Tibial nerve (tissue), 4 donors: ENCODE measurements at regions not wholly inside any gene's neighbourhood (a gene's known extent, or its start where the extent isn't known, plus 50 kb on each side); places are given as distances from the start of the nearest gene placed in this dataset.

Experiments used
- DNase-seq, 2 donors: peaks; one replicate each; pipeline ENCODE4 v3.0.0-alpha.2; 2019; ENCODE audit warnings: low spot score in 2 of 2
- H3K27ac ChIP-seq, 4 donors: fragments of 200-600 bp; sonication (generic) in 3 of 4; one replicate each; pipeline ENCODE4 v1.5.1; 2017 to 2019; ENCODE audit warnings: mild to moderate bottlenecking in 1 of 4
- H3K27me3 ChIP-seq, 2 donors: fragments of 200-600 bp; sonication (generic) in 1 of 2; one replicate each; pipeline versions ENCODE4 v1.5.1 to v1.6.0; 2017 to 2019
- H3K36me3 ChIP-seq, 3 donors: fragments of 200-600 bp; sonication (generic); one replicate each; pipeline ENCODE4 v1.5.1; 2018 to 2019
- H3K4me1 ChIP-seq, 4 donors: fragments of 200-600 bp; sonication (generic) in 3 of 4; one replicate each; pipeline ENCODE4 v1.5.1; 2017 to 2019
- H3K4me3 ChIP-seq, 4 donors: fragments of 200-600 bp; sonication (generic) in 3 of 4; one replicate each; pipeline ENCODE4 v1.5.1; 2017 to 2019; ENCODE audit warnings: mild to moderate bottlenecking in 1 of 4, moderate library complexity in 1 of 4
- H3K9me3 ChIP-seq, 4 donors: fragments of 200-600 bp; sonication (generic) in 3 of 4; one replicate each; pipeline ENCODE4 v1.5.1; 2017 to 2019
- EP300 ChIP-seq, 2 donors: sonication (generic); formaldehyde crosslinking; IDR thresholded peaks; one replicate each; pipeline ENCODE4 v1.6.1; 2017; ENCODE audit warnings: antibody characterized with exemption in 2 of 2, mild to moderate bottlenecking in 1 of 2
- POLR2A ChIP-seq, 2 donors: fragments of 450-650 bp; IDR thresholded peaks; one replicate each; pipeline ENCODE4 v1.6.1; 2017; ENCODE audit warnings: antibody characterized with exemption in 2 of 2, mild to moderate bottlenecking in 2 of 2, moderate library complexity in 2 of 2
- WGBS, 2 donors: methylation state at CpG; one replicate each; pipeline ENCODE4 v1.1.5; 2018; 5-methylcytosine and 5-hydroxymethylcytosine counted together
- TF ChIP-seq, protein P1 (sequence below), 5 experiments: fragments of 200-600 bp in 3 of 5; fragments of 450-650 bp in 2 of 5; sonication (generic) in 3 of 5; IDR thresholded peaks; one replicate each; pipeline ENCODE4 v1.5.1; 2016 to 2019; ENCODE audit warnings: antibody characterized with exemption in 5 of 5, mild to moderate bottlenecking in 3 of 5, moderate library complexity in 2 of 5

DNA sequence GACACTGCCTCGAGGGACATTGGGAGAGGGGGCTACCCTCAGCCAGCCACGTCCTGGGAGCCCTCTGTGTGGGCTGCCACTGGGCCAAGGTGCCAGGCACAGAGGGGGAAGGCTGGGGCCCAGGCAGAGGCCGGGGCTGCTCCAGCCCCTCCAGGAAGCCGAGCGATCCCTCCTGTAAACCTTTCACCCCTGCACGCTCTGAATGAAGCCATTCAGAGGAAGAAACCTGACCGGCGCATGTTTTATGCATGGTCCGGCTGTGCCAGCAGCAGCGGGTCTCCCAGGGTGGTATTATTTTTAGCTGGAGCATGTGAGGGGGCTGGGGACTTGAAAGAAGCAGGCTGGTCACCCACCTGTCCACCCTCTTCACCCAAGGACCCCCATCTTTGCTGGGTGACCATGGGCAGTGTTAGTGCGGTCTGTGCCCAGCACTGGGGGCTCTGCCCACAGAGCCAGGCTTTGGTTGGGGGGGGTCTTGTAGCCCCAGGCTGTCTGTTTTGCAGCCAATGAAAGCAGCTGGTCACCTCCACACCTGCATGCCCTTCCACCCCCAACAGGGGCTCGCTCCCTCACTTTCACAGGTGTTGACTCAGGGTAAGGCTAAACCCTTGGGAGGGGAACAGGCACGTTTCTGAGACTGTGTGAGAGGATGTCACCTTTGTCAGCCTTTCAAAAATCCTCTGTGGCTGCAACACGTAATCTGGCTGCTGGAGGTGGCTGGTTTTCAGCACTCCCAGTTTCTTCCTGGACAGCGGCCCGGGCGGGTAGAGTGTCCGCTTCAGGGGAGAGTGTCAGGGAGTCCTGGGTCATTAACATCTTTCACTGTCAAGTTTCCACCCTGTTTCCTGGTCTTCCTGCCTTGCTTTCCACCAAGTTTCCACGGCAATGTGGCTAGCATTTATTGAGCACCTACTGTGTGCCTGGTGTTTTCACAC lies 77.1 kb upstream of the BRD7 start:
- Histone ChIP-seq H3K27me3 (peaks cover 0 to 8% of the 10 kb centered on the region in 2 donors), H3K9me3 (peaks cover 0 to 17% (median 0%) of the 10 kb centered on the region in 4 donors), H3K4me3 (no peak overlapping the region), H3K27ac (no peak overlapping the region), H3K36me3 (no peaks in the 10 kb centered on the region), H3K4me1 (no peaks in the 10 kb centered on the region)
- no peak for DNase-seq
- 37 to 47% methylated on average over 16 to 19 of the region's 19 CpGs for WGBS, 2 donors
- TF ChIP-seq, protein P1, sequence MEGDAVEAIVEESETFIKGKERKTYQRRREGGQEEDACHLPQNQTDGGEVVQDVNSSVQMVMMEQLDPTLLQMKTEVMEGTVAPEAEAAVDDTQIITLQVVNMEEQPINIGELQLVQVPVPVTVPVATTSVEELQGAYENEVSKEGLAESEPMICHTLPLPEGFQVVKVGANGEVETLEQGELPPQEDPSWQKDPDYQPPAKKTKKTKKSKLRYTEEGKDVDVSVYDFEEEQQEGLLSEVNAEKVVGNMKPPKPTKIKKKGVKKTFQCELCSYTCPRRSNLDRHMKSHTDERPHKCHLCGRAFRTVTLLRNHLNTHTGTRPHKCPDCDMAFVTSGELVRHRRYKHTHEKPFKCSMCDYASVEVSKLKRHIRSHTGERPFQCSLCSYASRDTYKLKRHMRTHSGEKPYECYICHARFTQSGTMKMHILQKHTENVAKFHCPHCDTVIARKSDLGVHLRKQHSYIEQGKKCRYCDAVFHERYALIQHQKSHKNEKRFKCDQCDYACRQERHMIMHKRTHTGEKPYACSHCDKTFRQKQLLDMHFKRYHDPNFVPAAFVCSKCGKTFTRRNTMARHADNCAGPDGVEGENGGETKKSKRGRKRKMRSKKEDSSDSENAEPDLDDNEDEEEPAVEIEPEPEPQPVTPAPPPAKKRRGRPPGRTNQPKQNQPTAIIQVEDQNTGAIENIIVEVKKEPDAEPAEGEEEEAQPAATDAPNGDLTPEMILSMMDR (IDR thresholded peaks at IDR 0.05) = no peak
- TF ChIP-seq POLR2A (IDR thresholded peaks at IDR 0.05) = no peak
- no peak for TF ChIP-seq EP300 (IDR thresholded peaks at IDR 0.05)

GRCh38 chr16:50444526-50444925 lies 75.7 kb upstream of the BRD7 start:
- Histone ChIP-seq H3K9me3 (peaks cover 0 to 30% (median under 1%) of the 10 kb centered on the region in 4 donors), H3K4me1 (no peaks in the 10 kb centered on the region), H3K27ac (no peak overlapping the region), H3K36me3 (no peaks in the 10 kb centered on the region), H3K4me3 (no peak overlapping the region), H3K27me3 (peaks cover 0 to 8% of the 10 kb centered on the region in 2 donors)
- no peak for DNase-seq
- TF ChIP-seq POLR2A (IDR thresholded peaks at IDR 0.05) = no peak
- TF ChIP-seq, protein P1 (IDR thresholded peaks at IDR 0.05) = no peak
- TF ChIP-seq EP300 (IDR thresholded peaks at IDR 0.05) = no peak
- 62 to 72% methylated on average over 1 of the region's 1 CpG for WGBS, 2 donors

DNA sequence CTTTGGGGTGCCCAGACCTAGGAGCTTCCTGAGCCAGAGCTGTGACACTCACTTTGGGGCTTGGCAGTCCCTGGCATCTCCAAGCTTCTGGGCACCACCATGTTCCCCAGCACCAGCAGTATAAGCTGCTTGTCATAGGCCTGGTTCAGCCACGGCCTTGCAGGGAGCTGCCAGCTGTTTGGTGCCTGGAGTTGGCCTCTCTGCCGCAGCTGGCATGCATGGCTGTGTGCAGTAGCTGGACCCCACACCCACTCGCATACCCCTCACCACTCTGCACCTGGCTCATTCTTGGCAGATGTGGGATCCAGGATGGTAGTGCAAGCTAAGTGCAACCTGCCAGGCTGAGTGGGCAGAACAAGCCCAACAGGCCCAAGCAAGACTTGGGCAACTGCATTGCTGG lies 73.4 kb upstream of the BRD7 start:
- no peak overlapping the region for H3K27ac ChIP-seq
- H3K9me3 ChIP-seq = peaks cover 0 to 48% (median 3%) of the 10 kb centered on the region in 4 donors
- peaks cover 0 to 4% of the 10 kb centered on the region in 2 donors for H3K27me3 ChIP-seq
- no peaks in the 10 kb centered on the region for H3K36me3 ChIP-seq
- 90 to 100% methylated on average over 1 to 3 of the region's 3 CpGs for WGBS, 2 donors
- no peak for DNase-seq
- no peak overlapping the region for H3K4me3 ChIP-seq
- H3K4me1 ChIP-seq = no peaks in the 10 kb centered on the region
- TF ChIP-seq, protein P1 (IDR thresholded peaks at IDR 0.05) = no peak
- TF ChIP-seq POLR2A (IDR thresholded peaks at IDR 0.05) (no peak), EP300 (IDR thresholded peaks at IDR 0.05) (no peak)

DNA sequence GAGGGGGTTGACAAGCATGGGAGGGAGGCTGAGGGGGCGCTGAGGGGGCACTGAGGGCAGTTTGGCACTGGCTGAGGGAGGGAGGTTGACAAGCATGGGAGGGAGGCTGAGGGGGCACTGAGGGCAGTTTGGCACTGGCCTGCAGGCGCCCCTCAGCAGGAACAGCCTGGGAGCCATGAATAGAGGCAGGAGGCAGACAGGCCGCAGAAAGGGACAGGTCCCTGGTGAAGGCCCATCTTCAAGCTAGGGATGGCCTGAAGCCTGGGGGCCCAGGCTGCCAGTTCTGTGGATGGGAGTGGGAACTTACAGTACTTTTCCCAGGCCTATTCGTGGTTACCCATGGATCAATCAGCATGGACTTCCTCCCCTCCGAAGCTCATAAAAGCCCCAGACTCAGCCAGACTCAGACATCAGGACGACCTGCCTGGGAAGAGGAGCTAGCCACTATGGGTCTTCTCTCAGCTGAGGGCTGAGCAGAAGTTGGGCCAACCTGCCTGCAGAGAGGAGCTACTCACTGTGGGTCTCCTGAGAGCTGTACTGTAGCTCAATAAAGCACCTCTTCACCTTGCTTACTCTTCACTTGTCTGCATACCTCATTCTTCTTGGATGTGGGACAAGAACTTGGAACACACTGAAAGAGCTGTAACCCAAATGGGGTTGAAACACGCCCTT lies 72.8 kb upstream of the BRD7 start:
- WGBS, 2 donors = 51 to 55% methylated on average over 7 of the region's 7 CpGs
- TF ChIP-seq POLR2A (IDR thresholded peaks at IDR 0.05) (no peak), EP300 (IDR thresholded peaks at IDR 0.05) (no peak)
- TF ChIP-seq, protein P1 (IDR thresholded peaks at IDR 0.05) = no peak
- H3K36me3 ChIP-seq = no peaks in the 10 kb centered on the region
- no peaks in the 10 kb centered on the region for H3K4me1 ChIP-seq
- H3K27ac ChIP-seq = no peak overlapping the region
- H3K27me3 ChIP-seq = no peaks in the 10 kb centered on the region
- H3K4me3 ChIP-seq = no peak overlapping the region
- DNase-seq = no peak
- peaks cover 0 to 48% (median 3%) of the 10 kb centered on the region in 4 donors for H3K9me3 ChIP-seq

GRCh38 chr16:50440991-50441390 lies 72.2 kb upstream of the BRD7 start:
- Histone ChIP-seq H3K27me3 (no peaks in the 10 kb centered on the region), H3K4me3 (no peak overlapping the region), H3K27ac (no peak overlapping the region), H3K9me3 (peaks cover 0 to 48% (median 3%) of the 10 kb centered on the region in 4 donors), H3K4me1 (no peaks in the 10 kb centered on the region), H3K36me3 (no peaks in the 10 kb centered on the region)
- no peak for TF ChIP-seq POLR2A (IDR thresholded peaks at IDR 0.05)
- TF ChIP-seq, protein P1 (IDR thresholded peaks at IDR 0.05) = no peak
- no peak for TF ChIP-seq EP300 (IDR thresholded peaks at IDR 0.05)
- DNase-seq = no peak
- WGBS, 2 donors = 89 to 95% methylated on average over 3 to 4 of the region's 4 CpGs
